ENCODE measurements at regions not wholly inside any gene's neighbourhood (a gene's known extent, or its start where the extent isn't known, plus 50 kb on each side); places are given as distances from the start of the nearest gene placed in this dataset.

DNA sequence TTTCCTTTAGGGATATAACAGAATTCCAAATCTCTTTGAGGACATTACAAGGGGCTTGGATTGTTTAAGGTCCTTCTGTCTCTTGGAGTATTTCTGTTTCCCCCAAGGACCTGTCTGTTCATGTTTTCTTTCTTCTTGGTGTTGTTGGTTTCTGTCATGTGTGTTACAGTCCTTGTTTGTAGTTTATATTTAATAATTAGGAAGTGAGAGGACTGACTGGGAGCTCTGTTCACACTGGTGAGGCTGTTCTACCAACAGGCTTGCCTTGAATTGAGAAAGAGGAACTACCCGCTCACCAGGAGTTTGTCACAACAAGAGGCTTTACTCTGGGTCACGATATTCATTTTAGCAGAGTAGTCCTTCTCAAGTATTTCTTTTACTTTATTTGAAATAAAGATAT is 119.2 kb upstream of the SV2C start:
- H2AFZ ChIP-seq (ENCODE audit: insufficient read depth, low read depth, low read length, poor library complexity, severe bottlenecking): peak overlapping the region; percentile 38

DNA sequence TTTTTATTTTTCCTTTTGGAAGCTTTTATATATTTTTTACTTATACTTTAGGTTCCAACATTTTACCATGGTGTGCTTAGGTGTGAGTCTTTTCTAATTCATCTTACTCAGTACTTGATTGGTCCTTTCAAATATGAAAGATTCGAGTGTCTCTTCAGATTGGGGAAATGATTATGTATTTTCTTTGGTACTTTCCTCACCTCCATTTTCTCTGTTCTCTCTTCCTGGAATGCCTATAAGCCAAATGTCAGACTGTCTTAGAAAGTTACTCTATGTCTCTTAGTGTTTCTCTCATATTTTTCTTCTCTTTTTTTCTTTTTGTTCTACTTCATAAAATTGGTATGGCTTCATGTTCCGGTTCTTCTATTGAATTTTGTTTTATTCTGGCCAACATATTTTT is 119.6 kb upstream of the SV2C start:
- no peak overlapping the region for H3K9ac ChIP-seq (ENCODE audit: insufficient read depth, low read length, poor library complexity, severe bottlenecking)

More for the DNA sequence above, 119.2 kb upstream of the SV2C start:
- H3K4me1 Mint-ChIP-seq: peaks cover 8% of the 10 kb centered on the region
- H3K9me3 Mint-ChIP-seq: peaks cover 10 to 21% (median 17%) of the 10 kb centered on the region in 7 donors
- TF ChIP-seq, protein P1, sequence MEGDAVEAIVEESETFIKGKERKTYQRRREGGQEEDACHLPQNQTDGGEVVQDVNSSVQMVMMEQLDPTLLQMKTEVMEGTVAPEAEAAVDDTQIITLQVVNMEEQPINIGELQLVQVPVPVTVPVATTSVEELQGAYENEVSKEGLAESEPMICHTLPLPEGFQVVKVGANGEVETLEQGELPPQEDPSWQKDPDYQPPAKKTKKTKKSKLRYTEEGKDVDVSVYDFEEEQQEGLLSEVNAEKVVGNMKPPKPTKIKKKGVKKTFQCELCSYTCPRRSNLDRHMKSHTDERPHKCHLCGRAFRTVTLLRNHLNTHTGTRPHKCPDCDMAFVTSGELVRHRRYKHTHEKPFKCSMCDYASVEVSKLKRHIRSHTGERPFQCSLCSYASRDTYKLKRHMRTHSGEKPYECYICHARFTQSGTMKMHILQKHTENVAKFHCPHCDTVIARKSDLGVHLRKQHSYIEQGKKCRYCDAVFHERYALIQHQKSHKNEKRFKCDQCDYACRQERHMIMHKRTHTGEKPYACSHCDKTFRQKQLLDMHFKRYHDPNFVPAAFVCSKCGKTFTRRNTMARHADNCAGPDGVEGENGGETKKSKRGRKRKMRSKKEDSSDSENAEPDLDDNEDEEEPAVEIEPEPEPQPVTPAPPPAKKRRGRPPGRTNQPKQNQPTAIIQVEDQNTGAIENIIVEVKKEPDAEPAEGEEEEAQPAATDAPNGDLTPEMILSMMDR (IDR thresholded peaks at IDR 0.05): no peak
- Histone ChIP-seq H3K9me3 (replicated peaks in 1 of 2; ENCODE audit: control insufficient read depth in 1 of 2, insufficient read depth in 1 of 2, low read length in 2 of 2) (peaks cover 0 to 7% of the 10 kb centered on the region in 2 donors), H3K9ac (ENCODE audit: insufficient read depth, low read length, poor library complexity, severe bottlenecking) (no peak overlapping the region), H3K36me3 (replicated peaks in 1 of 2; ENCODE audit: control insufficient read depth in 1 of 2, insufficient read depth in 2 of 2, low read length in 2 of 2) (no peaks in the 10 kb centered on the region), H3K4me2 (replicated peaks; ENCODE audit: extremely low read depth, low read length, poor library complexity, severe bottlenecking) (no peak overlapping the region), H3K4me1 (ENCODE audit: control insufficient read depth in 1 of 2, insufficient read depth in 2 of 2, low read length in 2 of 2) (no peaks in the 10 kb centered on the region), H3K4me3 (replicated peaks in 1 of 3; ENCODE audit: low read depth in 2 of 3, low read length in 3 of 3) (no peak overlapping the region), H4K20me1 (ENCODE audit: insufficient read depth, low read length) (no peaks in the 10 kb centered on the region), H3K27ac (ENCODE audit: low read depth in 1 of 2, low read length in 2 of 2) (no peak overlapping the region), H3K27me3 (ENCODE audit: control insufficient read depth in 2 of 2, insufficient read depth in 2 of 2, low read length in 2 of 2) (peaks cover 2 to 4% of the 10 kb centered on the region in 2 donors), H3K79me2 (ENCODE audit: insufficient read depth, low read length) (no peaks in the 10 kb centered on the region)
- H3K4me3 Mint-ChIP-seq: peak overlapping the region in 1 of 2 donors; percentile 56
- WGBS (ENCODE audit: insufficient coverage): no CpG with 5 or more reads among the region's 2 CpGs
- intact Hi-C loops (cut with micrococcal nuclease): no loop called here
- H3K27me3 Mint-ChIP-seq (ENCODE audit: low read depth in 3 of 3): peaks cover 3 to 6% (median 4%) of the 10 kb centered on the region in 3 donors
- DNase-seq: peak; percentile 1 to 22 (median 15)
- H3K27ac Mint-ChIP-seq: peak overlapping the region in 1 of 7 donors; percentile 4
- H3K36me3 Mint-ChIP-seq: no peaks in the 10 kb centered on the region

More for the DNA sequence above, 119.6 kb upstream of the SV2C start:
- H3K4me1 ChIP-seq (ENCODE audit: control insufficient read depth in 1 of 2, insufficient read depth in 2 of 2, low read length in 2 of 2): no peaks in the 10 kb centered on the region
- H3K27ac Mint-ChIP-seq: no peak overlapping the region
- no peak overlapping the region for H3K4me2 ChIP-seq (replicated peaks; ENCODE audit: extremely low read depth, low read length, poor library complexity, severe bottlenecking)
- peaks cover 6 to 19% (median 14%) of the 10 kb centered on the region in 7 donors for H3K9me3 Mint-ChIP-seq
- peaks cover 8% of the 10 kb centered on the region for H3K4me1 Mint-ChIP-seq
- no peaks in the 10 kb centered on the region for H3K36me3 Mint-ChIP-seq
- TF ChIP-seq, protein P1 (IDR thresholded peaks at IDR 0.05): no peak
- peaks cover 2 to 4% of the 10 kb centered on the region in 2 donors for H3K27me3 ChIP-seq (ENCODE audit: control insufficient read depth in 2 of 2, insufficient read depth in 2 of 2, low read length in 2 of 2)
- no peak overlapping the region for H2AFZ ChIP-seq (ENCODE audit: insufficient read depth, low read depth, low read length, poor library complexity, severe bottlenecking)
- H3K79me2 ChIP-seq (ENCODE audit: insufficient read depth, low read length): no peaks in the 10 kb centered on the region
- no peak overlapping the region for H3K27ac ChIP-seq (ENCODE audit: low read depth in 1 of 2, low read length in 2 of 2)
- H3K4me3 ChIP-seq (replicated peaks in 1 of 3; ENCODE audit: low read depth in 2 of 3, low read length in 3 of 3): no peak overlapping the region
- no CpG with 5 or more reads among the region's 2 CpGs for WGBS (ENCODE audit: insufficient coverage)
- DNase-seq: no peak
- peaks cover 3 to 6% (median 4%) of the 10 kb centered on the region in 3 donors for H3K27me3 Mint-ChIP-seq (ENCODE audit: low read depth in 3 of 3)
- H3K9me3 ChIP-seq (replicated peaks in 1 of 2; ENCODE audit: control insufficient read depth in 1 of 2, insufficient read depth in 1 of 2, low read length in 2 of 2): peaks cover 0 to 7% of the 10 kb centered on the region in 2 donors
- no peak overlapping the region for H3K4me3 Mint-ChIP-seq
- no peaks in the 10 kb centered on the region for H4K20me1 ChIP-seq (ENCODE audit: insufficient read depth, low read length)
- intact Hi-C loops (cut with micrococcal nuclease): no loop called here
- H3K36me3 ChIP-seq (replicated peaks in 1 of 2; ENCODE audit: control insufficient read depth in 1 of 2, insufficient read depth in 2 of 2, low read length in 2 of 2): no peaks in the 10 kb centered on the region
